GM12891 (cell line): ENCODE measurements at regions not wholly inside any gene's neighbourhood (a gene's known extent, or its start where the extent isn't known, plus 50 kb on each side); places are given as distances from the start of the nearest gene placed in this dataset.

Experiments
- PAX5 ChIP-seq: IDR thresholded peaks from 2 replicates; pipeline ENCODE4 v1.6.1; 2011; ENCODE audit warnings: low read length, moderate library complexity, mild to moderate bottlenecking; ENCODE audit not compliant: insufficient read depth, severe bottlenecking
- POLR2A ChIP-seq: IDR thresholded peaks from 2 replicates; pipeline ENCODE4 v1.6.1; 2011; ENCODE audit warnings: low read depth, low read length, control low read depth
- POU2F2 ChIP-seq: IDR thresholded peaks from 2 replicates; pipeline ENCODE4 v1.6.1; 2011; ENCODE audit warnings: low read depth, mild to moderate bottlenecking, control low read depth, low read length, moderate library complexity

GRCh38 chr3:102887431-102887830, 452.6 kb downstream of the ZPLD1 start:
- TF ChIP-seq POLR2A: no peak
- no peak for TF ChIP-seq PAX5
- no peak for TF ChIP-seq POU2F2
